ENCODE measurements at regions not wholly inside any gene's neighbourhood (a gene's known extent, or its start where the extent isn't known, plus 50 kb on each side); places are given as distances from the start of the nearest gene placed in this dataset.

GRCh38 chr5:61737301-61737963 is 405.4 kb downstream of the ZSWIM6 start:
- no peak for DNase-seq (ENCODE audit: low read depth)

- no peak for DNase-seq (ENCODE audit: low read depth)
Measured at GRCh38 chr5:61737964-61738340, 405.9 kb downstream of the ZSWIM6 start.

- no peak for DNase-seq (ENCODE audit: low read depth)
Measured at GRCh38 chr5:61738446-61738845, 406.4 kb downstream of the ZSWIM6 start.

GRCh38 chr5:61744690-61745619 is 412.9 kb downstream of the ZSWIM6 start:
- no peak for DNase-seq (ENCODE audit: low read depth)

GRCh38 chr5:61746831-61747575 is 414.9 kb downstream of the ZSWIM6 start:
- no peak for DNase-seq (ENCODE audit: low read depth)

GRCh38 chr5:61748121-61748520 is 416.1 kb downstream of the ZSWIM6 start:
- no peak for DNase-seq (ENCODE audit: low read depth)

- DNase-seq (ENCODE audit: low read depth), result no peak
Measured at GRCh38 chr5:61748651-61749050, 416.6 kb downstream of the ZSWIM6 start.

- no peak for DNase-seq (ENCODE audit: low read depth)
Measured at GRCh38 chr5:61752588-61752987, 420.5 kb downstream of the ZSWIM6 start.

GRCh38 chr5:61754792-61755191 is 422.7 kb downstream of the ZSWIM6 start:
- no peak for DNase-seq (ENCODE audit: low read depth)

- no peak for DNase-seq (ENCODE audit: low read depth)
Measured at GRCh38 chr5:61755726-61756222, 423.7 kb downstream of the ZSWIM6 start.

- no peak for DNase-seq (ENCODE audit: low read depth)
Measured at GRCh38 chr5:61758711-61759110, 426.7 kb downstream of the ZSWIM6 start.

GRCh38 chr5:61765471-61765870 is 433.4 kb downstream of the ZSWIM6 start:
- DNase-seq (ENCODE audit: low read depth), result no peak

GRCh38 chr5:61766141-61766540 is 434.1 kb downstream of the ZSWIM6 start:
- no peak for DNase-seq (ENCODE audit: low read depth)

- DNase-seq (ENCODE audit: low read depth), result no peak
Measured at GRCh38 chr5:61767231-61768080, 435.4 kb downstream of the ZSWIM6 start.

GRCh38 chr5:61768692-61769281 is 436.7 kb downstream of the ZSWIM6 start:
- no peak for DNase-seq (ENCODE audit: low read depth)

GRCh38 chr5:61771062-61771461 is 439.0 kb downstream of the ZSWIM6 start:
- no peak for DNase-seq (ENCODE audit: low read depth)

GRCh38 chr5:61771808-61772207 is 439.8 kb downstream of the ZSWIM6 start:
- DNase-seq (ENCODE audit: low read depth), result no peak

GRCh38 chr5:61775901-61776300 is 443.8 kb downstream of the ZSWIM6 start:
- DNase-seq (ENCODE audit: low read depth), result no peak

- no peak for DNase-seq (ENCODE audit: low read depth)
Measured at GRCh38 chr5:61777292-61777691, 445.2 kb downstream of the ZSWIM6 start.

GRCh38 chr5:61779743-61780142 is 447.7 kb downstream of the ZSWIM6 start:
- no peak for DNase-seq (ENCODE audit: low read depth)

GRCh38 chr5:61783481-61783880 is 451.4 kb downstream of the ZSWIM6 start:
- no peak for DNase-seq (ENCODE audit: low read depth)

Measured in GM04503 (cell line).